ENCODE measurements at regions not wholly inside any gene's neighbourhood (a gene's known extent, or its start where the extent isn't known, plus 50 kb on each side); places are given as distances from the start of the nearest gene placed in this dataset.

GRCh38 chr15:77864211-77865105 is 213.1 kb downstream of the TBC1D2B start:
- TF ChIP-seq, protein P1, sequence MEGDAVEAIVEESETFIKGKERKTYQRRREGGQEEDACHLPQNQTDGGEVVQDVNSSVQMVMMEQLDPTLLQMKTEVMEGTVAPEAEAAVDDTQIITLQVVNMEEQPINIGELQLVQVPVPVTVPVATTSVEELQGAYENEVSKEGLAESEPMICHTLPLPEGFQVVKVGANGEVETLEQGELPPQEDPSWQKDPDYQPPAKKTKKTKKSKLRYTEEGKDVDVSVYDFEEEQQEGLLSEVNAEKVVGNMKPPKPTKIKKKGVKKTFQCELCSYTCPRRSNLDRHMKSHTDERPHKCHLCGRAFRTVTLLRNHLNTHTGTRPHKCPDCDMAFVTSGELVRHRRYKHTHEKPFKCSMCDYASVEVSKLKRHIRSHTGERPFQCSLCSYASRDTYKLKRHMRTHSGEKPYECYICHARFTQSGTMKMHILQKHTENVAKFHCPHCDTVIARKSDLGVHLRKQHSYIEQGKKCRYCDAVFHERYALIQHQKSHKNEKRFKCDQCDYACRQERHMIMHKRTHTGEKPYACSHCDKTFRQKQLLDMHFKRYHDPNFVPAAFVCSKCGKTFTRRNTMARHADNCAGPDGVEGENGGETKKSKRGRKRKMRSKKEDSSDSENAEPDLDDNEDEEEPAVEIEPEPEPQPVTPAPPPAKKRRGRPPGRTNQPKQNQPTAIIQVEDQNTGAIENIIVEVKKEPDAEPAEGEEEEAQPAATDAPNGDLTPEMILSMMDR (tag by site-specific recombination; IDR thresholded peaks at IDR 0.05): no peak
- TF ChIP-seq REST (tag by site-specific recombination; IDR thresholded peaks at IDR 0.05) (no peak), SETDB1 (IDR thresholded peaks at IDR 0.05; ENCODE audit: insufficient read length, low read length) (no peak), ZNF660 (tag by site-specific recombination; IDR thresholded peaks at IDR 0.05) (no peak), TCF7L2 (IDR thresholded peaks at IDR 0.05; ENCODE audit: borderline replicate concordance, low read depth, low read length) (no peak), MEIS1 (CRISPR knock-in tag; IDR thresholded peaks at IDR 0.05; ENCODE audit: borderline replicate concordance) (no peak), ZNF248 (tag by site-specific recombination; IDR thresholded peaks at IDR 0.05) (no peak), RBAK (tag by site-specific recombination; IDR thresholded peaks at IDR 0.05) (no peak), ZNF629 (tag by site-specific recombination; IDR thresholded peaks at IDR 0.05) (no peak), ZNF350 (tag by site-specific recombination; IDR thresholded peaks at IDR 0.05) (no peak), ZNF610 (tag by site-specific recombination; IDR thresholded peaks at IDR 0.05; ENCODE audit: borderline replicate concordance) (no peak), ZNF274 (IDR thresholded peaks at IDR 0.05; ENCODE audit: low read length) (no peak), ZNF274 (tag by site-specific recombination; IDR thresholded peaks at IDR 0.05; ENCODE audit: borderline replicate concordance) (no peak), SP7 (tag by site-specific recombination; IDR thresholded peaks at IDR 0.05) (no peak)
- TF ChIP-seq, protein P2, sequence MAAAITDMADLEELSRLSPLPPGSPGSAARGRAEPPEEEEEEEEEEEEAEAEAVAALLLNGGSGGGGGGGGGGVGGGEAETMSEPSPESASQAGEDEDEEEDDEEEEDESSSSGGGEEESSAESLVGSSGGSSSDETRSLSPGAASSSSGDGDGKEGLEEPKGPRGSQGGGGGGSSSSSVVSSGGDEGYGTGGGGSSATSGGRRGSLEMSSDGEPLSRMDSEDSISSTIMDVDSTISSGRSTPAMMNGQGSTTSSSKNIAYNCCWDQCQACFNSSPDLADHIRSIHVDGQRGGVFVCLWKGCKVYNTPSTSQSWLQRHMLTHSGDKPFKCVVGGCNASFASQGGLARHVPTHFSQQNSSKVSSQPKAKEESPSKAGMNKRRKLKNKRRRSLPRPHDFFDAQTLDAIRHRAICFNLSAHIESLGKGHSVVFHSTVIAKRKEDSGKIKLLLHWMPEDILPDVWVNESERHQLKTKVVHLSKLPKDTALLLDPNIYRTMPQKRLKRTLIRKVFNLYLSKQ (tag by site-specific recombination; IDR thresholded peaks at IDR 0.05; ENCODE audit: borderline replicate concordance): no peak

All from HEK293 (cell line).